GM19395 (cell line): ENCODE measurements at regions not wholly inside any gene's neighbourhood (a gene's known extent, or its start where the extent isn't known, plus 50 kb on each side); places are given as distances from the start of the nearest gene placed in this dataset.
"Not testable (repeated sequence)": the region's sequence is repeated elsewhere in the genome, so short reads cannot be mapped to it uniquely, and the experiment has no call there.

ENCODE experiments used
- ATAC-seq: cut with Tn5 transposase; IDR thresholded peaks from one replicate; pipeline ENCODE4 v1.9.1; 2021; ENCODE audit warnings: mild to moderate bottlenecking, moderate library complexity; ENCODE audit not compliant: unreplicated experiment

- no peak for ATAC-seq
Observed at GRCh38 chr3:103937094-103937493, 1429.6 kb upstream of the ALCAM start.

- no peak for ATAC-seq
Observed at GRCh38 chr3:103947062-103947461, 1419.6 kb upstream of the ALCAM start.

- ATAC-seq, result no peak
Observed at GRCh38 chr3:103949693-103950092, 1417.0 kb upstream of the ALCAM start.

- no peak for ATAC-seq
Observed at GRCh38 chr3:103950676-103951075, 1416.0 kb upstream of the ALCAM start.

DNA sequence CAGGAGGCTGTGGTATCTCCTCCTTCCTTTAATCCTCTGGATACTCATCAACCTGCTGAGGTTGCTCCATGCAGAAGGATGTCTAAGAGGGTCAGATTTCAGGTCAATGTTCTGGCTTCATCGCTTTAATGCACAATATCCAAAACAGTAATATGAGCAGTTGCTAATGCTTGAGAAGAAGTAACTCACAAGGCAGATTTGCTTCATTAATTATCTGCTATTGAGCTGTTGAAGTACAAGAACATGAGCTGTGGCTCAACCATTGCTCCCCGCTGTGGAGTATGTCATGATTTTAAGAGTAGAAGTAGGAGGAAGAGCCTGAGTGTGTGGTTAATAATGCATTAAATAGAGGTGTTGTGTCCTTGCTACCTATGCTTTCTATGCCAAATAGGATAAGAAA lies 1412.9 kb upstream of the ALCAM start:
- no peak for ATAC-seq

DNA sequence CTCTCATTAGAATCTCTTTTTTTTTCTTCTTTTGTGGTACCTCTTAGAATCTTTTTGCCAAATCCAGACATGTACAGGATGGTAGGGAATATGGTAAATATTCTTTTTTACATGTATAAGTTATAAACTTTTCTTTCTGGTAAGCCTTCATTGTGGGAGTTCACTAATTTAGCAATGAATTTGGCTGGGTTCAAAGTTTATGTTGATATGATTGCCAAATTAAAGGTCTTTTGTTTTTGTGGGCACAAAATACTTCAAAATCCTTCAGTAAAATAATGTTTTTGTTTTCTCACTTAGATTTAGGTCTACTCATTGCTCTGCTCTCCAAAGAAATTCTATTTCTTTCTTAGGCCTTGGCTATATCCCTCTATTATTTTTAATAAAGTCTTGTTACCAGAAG lies 1405.9 kb upstream of the ALCAM start:
- ATAC-seq, result no peak

DNA sequence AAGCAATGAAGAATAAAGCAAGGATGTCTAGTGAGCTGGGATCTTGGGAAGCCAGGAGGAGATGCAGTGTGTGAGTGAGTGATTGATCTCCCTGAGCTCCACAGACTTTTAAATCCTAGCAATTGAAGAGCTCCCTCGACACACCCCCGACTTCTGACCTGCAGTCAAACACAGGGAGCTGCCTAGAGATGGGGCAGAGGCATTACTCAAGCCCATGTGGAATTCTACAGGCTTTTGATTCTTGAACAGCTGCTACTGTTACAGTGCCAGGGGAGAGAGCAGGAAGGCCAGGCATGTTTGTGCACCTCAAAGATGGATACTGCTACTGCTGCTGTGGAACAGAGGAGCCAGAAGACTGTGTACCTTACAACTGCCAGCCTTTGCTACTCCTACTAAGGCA lies 1403.1 kb upstream of the ALCAM start:
- ATAC-seq, result no peak

DNA sequence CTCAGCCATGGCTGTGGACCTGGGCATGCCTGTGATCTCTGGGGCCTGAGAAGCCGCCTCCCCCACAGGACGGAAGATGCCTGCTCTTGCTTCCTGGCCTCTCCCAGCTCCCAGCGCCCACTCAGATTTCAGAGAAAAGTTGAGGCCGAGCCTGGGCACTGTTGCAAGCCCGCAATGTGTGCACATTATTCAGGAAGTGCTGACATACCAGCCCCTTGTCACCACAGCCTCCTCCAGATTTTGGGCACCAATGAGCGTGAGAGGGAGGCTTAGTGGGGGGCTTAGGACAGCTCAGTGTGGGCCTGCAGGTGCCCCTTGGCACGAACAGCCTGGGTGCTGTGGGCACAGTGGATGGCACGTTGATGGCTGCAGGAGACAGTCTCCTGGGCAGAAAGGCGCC lies 1400.9 kb upstream of the ALCAM start:
- no peak for ATAC-seq

DNA sequence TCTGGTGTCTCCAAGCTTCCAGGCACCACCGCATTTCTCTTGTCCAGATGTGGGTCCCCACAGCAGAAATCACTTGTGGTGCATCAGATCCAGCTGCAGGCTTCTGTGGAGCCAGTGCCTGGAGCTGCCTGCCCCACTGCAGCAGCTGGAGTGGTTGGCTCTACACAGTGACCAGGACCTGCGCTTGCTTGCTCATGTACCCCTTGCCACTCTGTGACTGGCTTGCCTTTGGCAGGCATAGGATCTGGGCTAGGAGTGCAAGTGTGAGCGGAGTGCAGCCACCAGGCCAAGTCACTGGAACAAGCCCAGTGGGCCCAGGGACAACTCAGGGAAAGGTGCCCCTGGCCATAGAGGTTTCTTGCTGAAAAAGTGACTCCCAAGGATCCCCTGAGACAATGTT lies 1400.0 kb upstream of the ALCAM start:
- no peak for ATAC-seq

- ATAC-seq, result peak; percentile 71
Observed at GRCh38 chr3:103968131-103968530, 1398.6 kb upstream of the ALCAM start.

GRCh38 chr3:103968751-103969150 lies 1398.0 kb upstream of the ALCAM start:
- ATAC-seq, result peak; percentile 92

DNA sequence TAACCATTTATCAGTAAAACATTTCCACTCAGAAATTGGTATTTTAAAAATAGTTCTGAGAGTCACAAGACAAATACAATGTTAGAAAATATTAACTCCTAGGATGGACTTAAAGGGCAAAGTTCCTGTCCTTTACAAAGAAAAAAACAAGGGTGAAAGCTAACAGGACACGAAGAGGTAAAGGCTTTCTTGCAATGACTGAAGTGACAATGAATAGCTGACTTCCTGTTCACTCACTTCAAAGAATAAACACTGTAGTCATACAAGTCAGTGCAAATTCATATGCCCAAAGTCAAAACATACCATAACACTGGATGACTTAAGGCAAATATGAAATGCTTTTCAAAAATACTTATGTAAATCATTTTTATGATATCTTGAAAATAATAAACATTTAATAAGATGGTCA lies 1389.8 kb upstream of the ALCAM start:
- ATAC-seq, result peak; percentile 90

DNA sequence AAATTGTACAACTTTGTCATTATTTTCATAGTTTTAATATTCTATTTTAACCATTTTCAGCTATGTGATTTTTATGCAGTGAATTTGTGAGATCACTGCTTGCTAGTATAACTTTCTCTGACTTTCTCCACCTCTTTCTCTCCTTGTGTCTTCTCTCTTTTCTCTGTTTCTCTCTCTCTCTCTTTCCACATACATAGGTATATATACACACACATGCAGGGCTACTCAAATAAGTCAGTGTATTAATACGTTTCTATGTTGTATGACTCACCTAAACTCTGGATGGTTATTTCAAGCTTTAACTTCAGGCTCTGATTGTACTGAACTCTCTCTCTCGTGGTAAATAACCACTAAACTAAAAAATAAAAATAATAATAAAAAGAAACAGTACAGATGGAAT lies 1389.3 kb upstream of the ALCAM start:
- no peak for ATAC-seq

GRCh38 chr3:103991461-103992115 lies 1375.1 kb upstream of the ALCAM start:
- ATAC-seq, result no peak

DNA sequence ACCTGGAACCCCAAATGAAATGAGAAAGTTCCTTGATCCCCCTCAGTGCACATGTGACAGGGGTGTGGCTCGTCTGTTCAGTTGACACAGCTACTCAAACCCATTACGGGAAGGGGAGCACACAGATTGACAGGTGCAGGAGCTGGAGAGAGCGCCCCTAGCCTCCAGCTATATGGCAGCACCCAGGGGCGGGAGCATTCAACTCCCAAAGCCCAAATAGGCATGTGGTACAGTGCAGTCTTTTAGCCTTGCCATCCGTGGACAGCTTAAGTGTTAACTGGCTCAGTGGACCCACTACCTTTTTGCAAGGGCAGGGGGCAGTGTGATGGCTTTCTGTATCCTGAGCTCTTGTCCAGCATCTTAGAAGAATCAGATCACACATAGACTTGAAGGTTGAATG lies 1374.2 kb upstream of the ALCAM start:
- ATAC-seq, result no peak

DNA sequence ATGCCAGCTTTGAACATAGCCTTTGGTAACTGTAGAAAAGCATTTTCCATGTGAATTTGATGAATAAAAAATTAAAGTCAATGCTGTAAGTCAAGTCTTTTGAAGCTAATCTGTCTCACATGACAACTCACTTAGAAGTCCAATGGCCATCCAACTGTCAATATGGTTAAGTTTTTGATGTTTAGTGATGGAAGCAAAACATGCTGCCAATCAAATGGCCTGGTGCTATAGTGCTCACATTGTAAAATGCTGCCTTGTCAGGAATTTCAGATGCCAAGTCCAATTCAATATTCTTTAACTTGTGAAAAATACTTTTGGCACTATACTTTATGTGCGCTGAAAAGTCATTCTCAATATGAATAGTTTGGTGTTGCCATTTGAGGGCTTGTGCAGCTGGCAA lies 1361.8 kb upstream of the ALCAM start:
- no peak for ATAC-seq

- no peak for ATAC-seq
Observed at GRCh38 chr3:104005815-104006214, 1360.9 kb upstream of the ALCAM start.

DNA sequence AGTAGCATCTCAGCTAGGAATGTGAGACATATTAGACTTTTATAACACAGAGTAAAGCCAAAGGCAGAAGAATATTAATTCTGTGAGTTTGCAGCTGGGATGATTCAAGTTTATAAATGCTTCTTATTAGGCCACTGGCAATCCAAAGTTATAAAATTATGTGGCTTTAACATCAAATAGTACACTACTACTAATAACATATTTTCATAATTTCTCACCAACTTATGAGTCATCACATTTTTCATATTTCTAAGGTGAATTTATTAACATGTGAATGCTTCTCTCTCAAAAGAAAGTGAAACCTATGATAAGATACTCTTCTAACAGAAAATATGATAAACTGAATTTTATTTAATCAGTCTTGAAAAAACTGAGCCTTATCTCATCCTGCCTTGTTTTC lies 1348.2 kb upstream of the ALCAM start:
- no peak for ATAC-seq

GRCh38 chr3:104031598-104031997 lies 1335.1 kb upstream of the ALCAM start:
- ATAC-seq, result no peak

DNA sequence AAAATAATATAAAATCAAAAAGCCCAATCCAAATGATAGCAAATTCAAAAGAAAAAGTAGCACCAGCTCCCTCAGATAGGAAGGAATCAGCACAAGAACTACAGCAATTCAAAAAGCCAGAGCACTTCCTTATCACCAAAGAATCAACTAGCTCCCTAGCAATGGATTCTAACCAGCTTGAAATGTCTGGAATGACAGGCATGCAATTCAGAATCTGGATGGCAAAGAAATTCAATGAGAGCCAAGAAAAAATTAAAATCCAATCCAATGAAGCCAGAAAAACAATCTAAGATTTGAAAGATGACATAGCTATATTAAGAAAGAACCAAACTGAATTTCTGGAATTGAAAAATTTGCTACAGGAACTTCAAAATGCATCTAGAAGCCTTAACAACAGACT lies 1334.4 kb upstream of the ALCAM start:
- no peak for ATAC-seq

DNA sequence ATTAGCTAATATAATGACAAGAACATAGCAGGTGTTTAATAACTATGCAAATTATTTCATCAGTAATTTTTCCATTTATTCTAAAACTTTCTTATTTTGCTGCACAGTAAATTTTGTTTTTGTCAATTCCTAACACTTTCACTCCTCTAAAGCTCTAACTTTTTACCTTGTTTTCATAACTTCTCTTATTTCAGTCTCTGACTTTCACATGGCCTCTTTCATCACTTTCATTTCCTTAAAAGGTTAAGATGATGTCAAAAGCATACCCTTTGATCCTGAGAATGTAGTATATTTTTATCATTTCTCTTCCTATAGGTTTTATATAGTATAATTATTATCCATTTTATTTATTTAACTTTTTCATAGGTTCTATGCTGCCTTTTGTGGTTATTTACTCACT lies 1325.8 kb upstream of the ALCAM start:
- ATAC-seq, result no peak

DNA sequence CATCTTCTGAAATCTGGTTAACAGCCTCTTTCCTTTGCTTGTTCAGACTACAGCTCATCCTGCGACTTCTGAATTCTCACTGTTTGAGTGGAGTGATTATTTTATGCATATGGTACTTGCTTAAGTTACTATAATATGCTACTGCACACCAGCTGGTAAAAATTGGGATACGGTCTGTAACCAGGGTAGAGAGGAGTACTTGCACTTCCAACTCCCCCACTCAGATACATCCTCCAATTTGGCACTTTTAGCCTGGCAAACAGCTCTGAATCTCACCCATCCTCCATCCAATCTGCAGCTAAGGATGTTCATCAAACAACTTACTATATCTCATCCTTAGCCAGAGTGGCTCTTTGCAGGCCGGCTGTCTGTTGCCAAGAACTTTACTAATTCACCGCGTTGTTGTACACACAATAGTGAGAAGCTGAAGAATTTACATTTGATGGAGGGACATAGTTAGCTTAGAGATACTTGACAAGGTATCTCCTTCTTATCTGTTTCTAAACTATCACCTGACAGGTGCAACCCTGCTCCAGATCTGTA lies 1323.6 kb upstream of the ALCAM start:
- not testable (repeated sequence) for ATAC-seq

GRCh38 chr3:104044002-104044401 lies 1322.7 kb upstream of the ALCAM start:
- no peak for ATAC-seq
